OCI-LY7 (cell line): ENCODE measurements at regions not wholly inside any gene's neighbourhood (a gene's known extent, or its start where the extent isn't known, plus 50 kb on each side); places are given as distances from the start of the nearest gene placed in this dataset.

ENCODE experiments used
- BruUV-seq: library from RNA; stranded (reverse); fragments of 400-500 nt; replicated peaks from 2 replicates; lab custom pipeline; 2021; lab: Mats Ljungman, UMichigan
- CTCF ChIA-PET: fragments of 300-600 bp; sonication (Branson Sonifier 250); formaldehyde crosslinking; loops from one replicate; lab custom pipeline; 2022; ENCODE audit warnings: antibody characterized with exemption; ENCODE audit not compliant: unreplicated experiment; lab: Charles Lee
- POLR2A ChIA-PET: fragments of 300-600 bp; sonication (Branson Sonifier 250); formaldehyde crosslinking; loops from one replicate; lab custom pipeline; 2022; ENCODE audit warnings: antibody characterized with exemption; lab: Charles Lee
- DNase-seq: peaks from one replicate; pipeline ENCODE4 v3.0.0-alpha.2; 2015; ENCODE audit warnings: low spot score
- H2AFZ ChIP-seq: fragments of 200-600 bp; sonication (generic), shearing (Covaris generic); 2 replicates; pipeline ENCODE4 v1.6.1; 2014; ENCODE audit warnings: mild to moderate bottlenecking, antibody characterized with exemption, low read length, moderate library complexity
- H3K27ac ChIP-seq: fragments of 200-600 bp; sonication (generic); 2 replicates; pipeline ENCODE4 v1.5.1; 2014; ENCODE audit warnings: mixed run types, low read depth, mild to moderate bottlenecking, moderate library complexity, low read length, inconsistent platforms; ENCODE audit not compliant: poor library complexity, severe bottlenecking
- H3K36me3 ChIP-seq: fragments of 200-600 bp; sonication (generic); 2 replicates; pipeline ENCODE4 v1.6.1; 2014; ENCODE audit warnings: mild to moderate bottlenecking, antibody characterized with exemption, low read length, moderate library complexity, mixed read lengths; ENCODE audit not compliant: insufficient read depth
- H3K4me1 ChIP-seq: fragments of 200-600 bp; sonication (generic); 2 replicates; pipeline ENCODE4 v1.5.1; 2014; ENCODE audit warnings: mild to moderate bottlenecking, low read length; ENCODE audit not compliant: insufficient read depth, poor library complexity, severe bottlenecking
- H3K4me2 ChIP-seq: fragments of 200-600 bp; sonication (generic); 2 replicates; pipeline ENCODE4 v1.6.1; 2014; ENCODE audit warnings: mild to moderate bottlenecking, low read length
- H3K4me3 ChIP-seq: fragments of 200-600 bp; sonication (generic); 2 replicates; pipeline ENCODE4 v1.5.1; 2014; ENCODE audit warnings: mild to moderate bottlenecking, low read depth, low read length; ENCODE audit not compliant: poor library complexity, severe bottlenecking
- H3K79me2 ChIP-seq: fragments of 200-600 bp; sonication (generic); 2 replicates; pipeline ENCODE4 v1.6.1; 2016; ENCODE audit warnings: low read depth, mild to moderate bottlenecking, low read length, moderate library complexity, mixed read lengths; ENCODE audit not compliant: insufficient read depth
- H3K9me2 ChIP-seq: fragments of 200-600 bp; sonication (generic); 2 replicates; pipeline ENCODE4 v1.6.1; 2016; ENCODE audit warnings: mild to moderate bottlenecking, low read length, mixed read lengths; ENCODE audit not compliant: insufficient read depth
- H3K9me3 ChIP-seq: fragments of 200-600 bp; sonication (generic); 2 replicates; pipeline ENCODE4 v1.6.1; 2014; ENCODE audit warnings: mild to moderate bottlenecking, mixed run types, low read length, mixed read lengths
- H4K20me1 ChIP-seq: fragments of 200-600 bp; sonication (generic); 2 replicates; pipeline ENCODE4 v1.6.1; 2014; ENCODE audit warnings: mild to moderate bottlenecking, antibody characterized with exemption, low read length, moderate library complexity, mixed read lengths; ENCODE audit not compliant: insufficient read depth
- EZH2phosphoT487 ChIP-seq: fragments of 200-600 bp; sonication (generic); IDR thresholded peaks from 2 replicates; pipeline ENCODE4 v1.6.1; 2018; ENCODE audit warnings: low read depth, borderline replicate concordance, mild to moderate bottlenecking, mixed run types, antibody characterized with exemption, low read length, moderate library complexity, mixed read lengths
- intact Hi-C: fragments of 100-400 bp; cut with micrococcal nuclease; formaldehyde crosslinking; loops from one replicate; pipeline ENCODE4 v1.10.0; 2022; ENCODE audit not compliant: unreplicated experiment
- TF ChIP-seq, protein P1 (sequence below): fragments of 200-600 bp; sonication (generic); conservative IDR thresholded peaks from 2 replicates; pipeline ENCODE4 v1.5.1; 2014; ENCODE audit warnings: mild to moderate bottlenecking, antibody characterized with exemption, low read length, moderate library complexity, mixed read lengths

DNA sequence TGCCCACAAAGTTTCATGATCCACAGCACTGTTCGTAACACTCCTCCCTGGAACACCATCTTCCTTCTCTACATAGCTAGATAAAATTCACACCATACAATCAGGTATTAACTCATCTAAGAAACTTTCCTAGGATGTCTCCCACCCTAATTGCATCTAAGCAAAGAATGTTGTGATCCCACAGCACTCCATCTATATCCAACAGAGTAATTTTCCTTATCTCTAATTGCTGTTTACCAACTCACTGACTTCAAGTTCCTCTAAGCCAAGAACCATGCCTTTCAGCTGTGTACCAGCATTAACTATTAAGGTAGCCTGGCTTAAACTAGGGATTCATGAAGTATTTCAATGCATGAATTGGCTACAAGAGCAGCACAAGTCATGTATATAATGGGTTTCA lies 114.2 kb downstream of the SIPA1L2 start:
- TF ChIP-seq, protein P1, sequence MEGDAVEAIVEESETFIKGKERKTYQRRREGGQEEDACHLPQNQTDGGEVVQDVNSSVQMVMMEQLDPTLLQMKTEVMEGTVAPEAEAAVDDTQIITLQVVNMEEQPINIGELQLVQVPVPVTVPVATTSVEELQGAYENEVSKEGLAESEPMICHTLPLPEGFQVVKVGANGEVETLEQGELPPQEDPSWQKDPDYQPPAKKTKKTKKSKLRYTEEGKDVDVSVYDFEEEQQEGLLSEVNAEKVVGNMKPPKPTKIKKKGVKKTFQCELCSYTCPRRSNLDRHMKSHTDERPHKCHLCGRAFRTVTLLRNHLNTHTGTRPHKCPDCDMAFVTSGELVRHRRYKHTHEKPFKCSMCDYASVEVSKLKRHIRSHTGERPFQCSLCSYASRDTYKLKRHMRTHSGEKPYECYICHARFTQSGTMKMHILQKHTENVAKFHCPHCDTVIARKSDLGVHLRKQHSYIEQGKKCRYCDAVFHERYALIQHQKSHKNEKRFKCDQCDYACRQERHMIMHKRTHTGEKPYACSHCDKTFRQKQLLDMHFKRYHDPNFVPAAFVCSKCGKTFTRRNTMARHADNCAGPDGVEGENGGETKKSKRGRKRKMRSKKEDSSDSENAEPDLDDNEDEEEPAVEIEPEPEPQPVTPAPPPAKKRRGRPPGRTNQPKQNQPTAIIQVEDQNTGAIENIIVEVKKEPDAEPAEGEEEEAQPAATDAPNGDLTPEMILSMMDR: no peak
- TF ChIP-seq EZH2phosphoT487: no peak
- Histone ChIP-seq H3K27ac (no peak overlapping the region), H3K9me2 (no peaks in the 10 kb centered on the region), H3K4me1 (peaks cover 8% of the 10 kb centered on the region), H4K20me1 (no peaks in the 10 kb centered on the region), H3K79me2 (no peaks in the 10 kb centered on the region), H3K36me3 (no peaks in the 10 kb centered on the region), H3K4me2 (no peak overlapping the region), H3K9me3 (no peaks in the 10 kb centered on the region), H2AFZ (no peak overlapping the region), H3K4me3 (no peak overlapping the region)
- intact Hi-C loops: no loop called here
- ChIA-PET CTCF (no interaction called here), POLR2A (no interaction called here)
- no peak for DNase-seq
- BruUV-seq: no TSS peak

GRCh38 chr1:232512712-232513111 lies 117.2 kb downstream of the SIPA1L2 start:
- H3K9me2 ChIP-seq: no peaks in the 10 kb centered on the region
- no peak for TF ChIP-seq EZH2phosphoT487
- TF ChIP-seq, protein P1: no peak
- H3K4me1 ChIP-seq: peaks cover 28% of the 10 kb centered on the region
- no peaks in the 10 kb centered on the region for H4K20me1 ChIP-seq
- no peaks in the 10 kb centered on the region for H3K36me3 ChIP-seq
- H3K27ac ChIP-seq: no peak overlapping the region
- intact Hi-C loops: no loop called here
- DNase-seq: no peak
- ChIA-PET POLR2A (no interaction called here), CTCF (no interaction called here)
- H3K79me2 ChIP-seq: no peaks in the 10 kb centered on the region
- no peak overlapping the region for H3K4me3 ChIP-seq
- no peaks in the 10 kb centered on the region for H3K9me3 ChIP-seq
- no TSS peak for BruUV-seq
- no peak overlapping the region for H3K4me2 ChIP-seq
- H2AFZ ChIP-seq: no peak overlapping the region

DNA sequence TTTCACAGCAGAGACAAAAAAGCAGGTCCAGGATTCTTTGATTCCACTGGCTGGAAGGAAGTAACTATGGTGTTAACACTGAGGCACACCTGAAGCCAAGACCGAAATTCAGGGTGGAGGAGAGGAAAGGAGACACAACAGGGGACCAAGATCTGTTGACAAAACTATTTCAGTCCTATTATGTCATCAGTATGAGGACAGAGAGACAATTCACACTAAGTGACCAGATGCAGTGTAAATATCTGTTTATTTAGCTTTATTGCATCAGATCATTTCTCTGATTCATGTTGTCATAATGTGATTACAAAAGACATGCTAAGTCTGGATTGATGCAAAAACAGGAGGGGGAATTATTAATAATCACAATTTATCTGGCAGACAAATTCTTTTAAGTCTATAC lies 118.8 kb downstream of the SIPA1L2 start:
- no TSS peak for BruUV-seq

More for the DNA sequence above, 118.8 kb downstream of the SIPA1L2 start:
- no peaks in the 10 kb centered on the region for H3K9me3 ChIP-seq
- no peaks in the 10 kb centered on the region for H3K79me2 ChIP-seq
- H4K20me1 ChIP-seq: no peaks in the 10 kb centered on the region
- ChIA-PET POLR2A (no interaction called here), CTCF (no interaction called here)
- no peak for TF ChIP-seq EZH2phosphoT487
- TF ChIP-seq, protein P1: no peak
- H3K4me1 ChIP-seq: peaks cover 28% of the 10 kb centered on the region
- intact Hi-C loops: no loop called here
- H3K27ac ChIP-seq: no peak overlapping the region
- no peak for DNase-seq
- no peak overlapping the region for H3K4me2 ChIP-seq
- no peak overlapping the region for H3K4me3 ChIP-seq
- no peaks in the 10 kb centered on the region for H3K36me3 ChIP-seq
- H2AFZ ChIP-seq: no peak overlapping the region
- no peaks in the 10 kb centered on the region for H3K9me2 ChIP-seq
